RWPE2 (cell line): ENCODE measurements at regions not wholly inside any gene's neighbourhood (a gene's known extent, or its start where the extent isn't known, plus 50 kb on each side); places are given as distances from the start of the nearest gene placed in this dataset.
A peak's percentile ranks its signal among the peaks of the same experiment; 100 is the strongest.

Experiments
- ATAC-seq: fragments of 200-7000 bp; cut with Tn5 transposase; 3 replicates; pipeline ENCODE4 v1.9.1; 2021; ENCODE audit warnings: low read depth
- DNase-seq: peaks from one replicate; pipeline ENCODE4 v3.0.0-alpha.2; 2020; ENCODE audit warnings: low spot score
- H3K27ac ChIP-seq: fragments of 450-650 bp; 2 replicates; pipeline ENCODE4 v1.5.1; 2017; ENCODE audit warnings: mild to moderate bottlenecking; ENCODE audit not compliant: poor library complexity, severe bottlenecking
- H3K27me3 ChIP-seq: fragments of 250-450 bp; sonication (Bioruptor Pico); 2 replicates; pipeline ENCODE4 v1.5.1; 2021; ENCODE audit warnings: mild to moderate bottlenecking, moderate library complexity; ENCODE audit not compliant: insufficient read depth, poor library complexity, severe bottlenecking
- H3K36me3 ChIP-seq: fragments of 250-450 bp; sonication (Bioruptor Pico); 2 replicates; pipeline ENCODE4 v1.5.1; 2020; ENCODE audit warnings: low read depth, mild to moderate bottlenecking, moderate library complexity
- H3K4me1 ChIP-seq: fragments of 250-450 bp; sonication (Bioruptor Pico); 2 replicates; pipeline ENCODE4 v1.5.1; 2021; ENCODE audit warnings: mild to moderate bottlenecking, moderate library complexity; ENCODE audit not compliant: insufficient read depth, poor library complexity, severe bottlenecking
- H3K4me3 ChIP-seq: fragments of 250-450 bp; sonication (Bioruptor Pico); 2 replicates; pipeline ENCODE4 v1.5.1; 2021; ENCODE audit warnings: mild to moderate bottlenecking, moderate library complexity; ENCODE audit not compliant: severe bottlenecking
- H3K9me3 ChIP-seq: fragments of 250-450 bp; sonication (Bioruptor Pico); 2 replicates; pipeline ENCODE4 v1.5.1; 2021; ENCODE audit warnings: mild to moderate bottlenecking, moderate library complexity; ENCODE audit not compliant: severe bottlenecking
- TF ChIP-seq, protein P1 (sequence below): fragments of 450-650 bp; IDR thresholded peaks from one replicate; pipeline ENCODE4 v1.5.1; 2017; ENCODE audit warnings: mild to moderate bottlenecking, moderate library complexity; ENCODE audit not compliant: poor library complexity, severe bottlenecking

DNA sequence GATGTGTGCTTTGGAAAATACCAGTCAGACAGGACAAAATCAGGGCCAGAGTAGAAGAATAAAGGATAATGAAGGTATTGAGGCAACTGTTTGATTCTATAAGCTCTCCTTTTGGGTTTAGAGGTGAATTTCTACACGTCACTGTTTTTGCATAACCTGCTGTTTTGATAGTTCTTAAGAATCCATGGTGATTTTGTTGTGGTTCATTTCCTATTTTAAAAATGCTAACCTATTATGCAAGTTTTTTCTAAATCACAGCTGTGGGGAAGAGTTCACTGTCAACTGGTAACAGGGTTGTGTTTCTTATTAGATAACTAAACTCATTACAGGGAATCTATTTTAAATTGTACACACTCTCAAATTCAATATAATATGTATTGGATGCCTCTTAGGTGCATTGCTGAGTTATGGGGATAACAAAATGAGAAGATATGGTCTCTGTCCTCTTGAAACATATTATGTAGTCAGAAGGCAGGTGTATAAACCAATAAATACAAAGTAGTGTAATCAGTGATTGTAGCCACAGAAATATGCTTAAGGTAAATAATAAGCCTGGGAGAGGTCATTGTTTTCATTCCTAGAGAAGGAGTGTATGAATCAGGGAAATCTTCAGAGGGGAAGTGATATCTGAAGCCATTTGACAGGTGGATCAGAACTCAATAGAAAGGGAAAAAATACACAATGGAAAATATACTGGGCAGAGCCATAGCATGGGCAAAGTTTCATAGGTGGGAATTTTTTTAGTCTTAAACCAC lies 192.5 kb downstream of the FAT3 start:
- no peaks in the 10 kb centered on the region for H3K9me3 ChIP-seq
- peak; percentile 40; the same call in 2 of the 3 replicates for ATAC-seq

DNA sequence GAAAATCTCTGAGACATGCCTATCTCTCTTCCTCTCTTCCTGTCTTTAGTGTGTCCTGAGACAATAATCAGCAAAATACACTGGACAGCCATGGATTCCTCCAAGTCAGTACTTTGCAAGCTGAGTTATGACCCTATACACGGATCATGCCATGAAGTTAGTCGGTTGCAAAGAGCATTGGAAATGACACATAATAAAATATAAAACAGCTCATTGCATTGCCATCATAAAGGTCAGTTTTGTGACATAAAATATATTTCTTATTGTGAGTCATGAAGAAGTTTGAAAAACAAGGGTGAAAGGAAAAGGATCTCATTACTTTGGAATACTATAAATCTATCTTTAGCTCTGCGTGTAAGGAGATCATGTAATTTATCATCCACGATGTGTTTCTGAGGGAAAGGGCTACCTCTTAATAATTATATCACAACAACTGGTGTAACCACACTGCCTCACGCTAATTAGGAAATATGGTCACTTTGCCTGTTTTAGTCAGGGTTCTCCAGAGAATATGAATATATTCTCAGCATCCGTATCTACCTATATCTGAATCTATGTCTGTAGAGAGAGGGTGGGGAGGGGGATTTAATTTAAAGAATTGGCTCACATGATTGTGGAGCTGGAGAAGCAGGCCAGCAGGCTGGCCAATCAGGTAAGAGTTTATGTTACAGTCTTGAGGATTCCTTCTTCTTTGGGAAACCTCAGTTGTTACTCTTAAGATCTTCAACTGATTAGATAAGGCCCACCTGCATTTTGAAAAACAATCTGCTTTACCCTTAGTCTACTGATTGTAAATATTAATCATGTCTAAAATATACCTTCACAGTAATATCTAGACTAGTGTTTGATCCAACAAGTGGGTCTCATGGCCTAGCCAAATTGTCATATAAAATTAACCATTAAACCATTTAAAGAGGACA lies 198.8 kb downstream of the FAT3 start:
- H3K36me3 ChIP-seq = no peaks in the 10 kb centered on the region
- DNase-seq (no peak), ATAC-seq (no peak)
- H3K27ac ChIP-seq = no peak overlapping the region
- H3K4me3 ChIP-seq = no peak overlapping the region
- no peaks in the 10 kb centered on the region for H3K9me3 ChIP-seq
- H3K4me1 ChIP-seq = no peaks in the 10 kb centered on the region
- no peaks in the 10 kb centered on the region for H3K27me3 ChIP-seq
- TF ChIP-seq, protein P1, sequence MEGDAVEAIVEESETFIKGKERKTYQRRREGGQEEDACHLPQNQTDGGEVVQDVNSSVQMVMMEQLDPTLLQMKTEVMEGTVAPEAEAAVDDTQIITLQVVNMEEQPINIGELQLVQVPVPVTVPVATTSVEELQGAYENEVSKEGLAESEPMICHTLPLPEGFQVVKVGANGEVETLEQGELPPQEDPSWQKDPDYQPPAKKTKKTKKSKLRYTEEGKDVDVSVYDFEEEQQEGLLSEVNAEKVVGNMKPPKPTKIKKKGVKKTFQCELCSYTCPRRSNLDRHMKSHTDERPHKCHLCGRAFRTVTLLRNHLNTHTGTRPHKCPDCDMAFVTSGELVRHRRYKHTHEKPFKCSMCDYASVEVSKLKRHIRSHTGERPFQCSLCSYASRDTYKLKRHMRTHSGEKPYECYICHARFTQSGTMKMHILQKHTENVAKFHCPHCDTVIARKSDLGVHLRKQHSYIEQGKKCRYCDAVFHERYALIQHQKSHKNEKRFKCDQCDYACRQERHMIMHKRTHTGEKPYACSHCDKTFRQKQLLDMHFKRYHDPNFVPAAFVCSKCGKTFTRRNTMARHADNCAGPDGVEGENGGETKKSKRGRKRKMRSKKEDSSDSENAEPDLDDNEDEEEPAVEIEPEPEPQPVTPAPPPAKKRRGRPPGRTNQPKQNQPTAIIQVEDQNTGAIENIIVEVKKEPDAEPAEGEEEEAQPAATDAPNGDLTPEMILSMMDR = no peak

More for the DNA sequence above, 192.5 kb downstream of the FAT3 start:
- TF ChIP-seq, protein P1 = no peak
- no peak for DNase-seq
- no peaks in the 10 kb centered on the region for H3K27me3 ChIP-seq
- H3K36me3 ChIP-seq = no peaks in the 10 kb centered on the region
- H3K4me1 ChIP-seq = no peaks in the 10 kb centered on the region
- no peak overlapping the region for H3K4me3 ChIP-seq
- no peak overlapping the region for H3K27ac ChIP-seq

DNA sequence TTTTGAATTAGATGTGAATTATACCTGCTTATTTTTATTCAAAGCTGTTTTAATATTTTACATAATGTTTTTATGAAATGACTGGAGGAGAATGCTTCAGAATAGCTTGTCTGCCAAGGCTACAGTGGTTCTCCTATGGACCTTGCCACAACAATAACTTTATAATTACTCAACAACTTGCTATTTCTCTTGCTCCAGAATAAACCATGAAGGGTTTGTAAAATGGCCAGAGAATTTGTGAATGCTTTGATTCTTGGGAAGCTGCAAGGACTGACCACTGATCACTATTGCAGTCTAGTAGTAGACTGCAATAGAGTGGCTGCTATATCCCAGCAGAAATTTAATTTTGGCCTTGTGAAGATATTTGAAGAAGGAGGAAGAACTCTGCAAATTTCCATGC lies 199.7 kb downstream of the FAT3 start:
- TF ChIP-seq, protein P1 = no peak
- Histone ChIP-seq H3K27me3 (no peaks in the 10 kb centered on the region), H3K27ac (no peak overlapping the region), H3K36me3 (no peaks in the 10 kb centered on the region), H3K4me3 (no peak overlapping the region), H3K4me1 (no peaks in the 10 kb centered on the region), H3K9me3 (no peaks in the 10 kb centered on the region)
- ATAC-seq (no peak), DNase-seq (no peak)

DNA sequence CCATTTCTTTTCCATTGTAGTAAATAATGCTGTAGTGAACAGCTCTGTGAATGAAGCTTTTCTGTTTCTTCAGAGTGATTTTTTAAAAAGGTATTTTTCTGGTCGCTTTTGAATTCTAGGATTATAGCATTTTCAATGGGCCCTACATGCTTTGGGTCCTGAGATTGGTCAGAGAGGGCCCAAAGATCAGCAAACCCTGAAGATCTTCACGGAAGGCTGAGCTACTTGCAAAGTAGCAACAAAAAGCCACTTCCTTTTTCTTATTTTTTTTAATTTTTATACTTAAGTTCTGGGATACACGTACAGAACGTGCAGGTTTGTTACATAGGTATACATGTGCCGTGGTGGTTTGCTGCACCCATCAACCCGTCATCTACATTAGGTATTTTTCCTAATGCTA lies 200.5 kb downstream of the FAT3 start:
- ATAC-seq (no peak), DNase-seq (no peak)
- Histone ChIP-seq H3K27me3 (no peaks in the 10 kb centered on the region), H3K27ac (no peak overlapping the region), H3K4me1 (no peaks in the 10 kb centered on the region), H3K36me3 (no peaks in the 10 kb centered on the region), H3K4me3 (no peak overlapping the region), H3K9me3 (no peaks in the 10 kb centered on the region)
- TF ChIP-seq, protein P1 = no peak

DNA sequence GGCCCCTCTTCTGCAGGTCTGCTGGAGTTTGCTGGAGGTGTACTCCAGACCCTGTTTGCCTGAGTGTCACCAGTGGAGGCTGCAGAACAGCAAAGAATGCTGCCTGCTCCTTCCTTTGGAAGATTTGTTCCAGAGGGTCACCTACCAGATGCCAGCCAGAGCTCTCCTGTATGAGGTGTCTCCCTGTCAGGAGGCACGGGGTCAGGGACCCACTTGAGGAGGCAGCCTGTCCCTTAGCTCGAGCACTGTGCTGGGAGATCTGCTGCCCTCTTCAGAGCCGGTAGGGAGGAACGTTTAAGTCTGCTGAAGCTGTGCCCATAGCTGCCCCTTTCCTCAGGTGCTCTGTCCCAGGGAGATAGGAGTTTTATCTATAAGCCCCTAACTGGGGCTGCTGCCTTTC lies 207.9 kb downstream of the FAT3 start:
- no peak overlapping the region for H3K27ac ChIP-seq
- no peaks in the 10 kb centered on the region for H3K27me3 ChIP-seq
- TF ChIP-seq, protein P1 = no peak
- DNase-seq = no peak
- H3K4me1 ChIP-seq = no peaks in the 10 kb centered on the region
- H3K4me3 ChIP-seq = no peak overlapping the region
- ATAC-seq = no peak
- H3K36me3 ChIP-seq = no peaks in the 10 kb centered on the region
- no peaks in the 10 kb centered on the region for H3K9me3 ChIP-seq
